MG63 (cell line): ENCODE measurements at regions not wholly inside any gene's neighbourhood (a gene's known extent, or its start where the extent isn't known, plus 50 kb on each side); places are given as distances from the start of the nearest gene placed in this dataset.
"Not testable (repeated sequence)": the region's sequence is repeated elsewhere in the genome, so short reads cannot be mapped to it uniquely, and the experiment has no call there.

Source experiments
- DNase-seq: peaks from one replicate; pipeline ENCODE4 v3.0.0-alpha.2; 2020
- H3K27me3 ChIP-seq: fragments of 250-450 bp; sonication (Bioruptor Pico); 2 replicates; pipeline ENCODE4 v1.5.1; 2020; ENCODE audit warnings: mild to moderate bottlenecking, moderate library complexity
- H3K36me3 ChIP-seq: fragments of 250-450 bp; sonication (Bioruptor Pico); 2 replicates; pipeline ENCODE4 v1.5.1; 2020; ENCODE audit warnings: mild to moderate bottlenecking, moderate library complexity
- H3K4me3 ChIP-seq: fragments of 250-450 bp; sonication (Bioruptor Pico); 2 replicates; pipeline ENCODE4 v1.5.1; 2020; ENCODE audit warnings: mild to moderate bottlenecking, moderate library complexity
- H3K9me3 ChIP-seq: fragments of 250-450 bp; sonication (Bioruptor Pico); 2 replicates; pipeline ENCODE4 v1.5.1; 2020; ENCODE audit warnings: mild to moderate bottlenecking, moderate library complexity

DNA sequence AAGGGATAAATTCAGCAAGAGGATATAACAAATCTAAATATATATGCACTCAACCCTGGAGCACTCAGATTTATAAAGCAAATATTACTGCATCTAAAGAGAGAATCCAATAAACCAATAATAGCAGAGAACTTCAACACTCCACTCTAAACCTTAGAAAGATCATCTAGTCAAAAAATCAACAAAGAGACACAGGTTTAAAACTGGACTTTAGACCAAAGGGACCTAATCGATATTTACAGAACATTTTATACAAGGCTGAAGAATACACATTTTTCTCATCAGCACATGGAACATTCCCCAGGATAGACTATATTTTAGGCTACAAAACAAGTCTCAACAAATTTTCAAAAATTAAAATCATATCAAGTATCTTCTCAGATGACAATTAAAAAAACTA is 379.0 kb downstream of the GBE1 start:
- no peak overlapping the region for H3K4me3 ChIP-seq
- H3K27me3 ChIP-seq = no peaks in the 10 kb centered on the region

DNA sequence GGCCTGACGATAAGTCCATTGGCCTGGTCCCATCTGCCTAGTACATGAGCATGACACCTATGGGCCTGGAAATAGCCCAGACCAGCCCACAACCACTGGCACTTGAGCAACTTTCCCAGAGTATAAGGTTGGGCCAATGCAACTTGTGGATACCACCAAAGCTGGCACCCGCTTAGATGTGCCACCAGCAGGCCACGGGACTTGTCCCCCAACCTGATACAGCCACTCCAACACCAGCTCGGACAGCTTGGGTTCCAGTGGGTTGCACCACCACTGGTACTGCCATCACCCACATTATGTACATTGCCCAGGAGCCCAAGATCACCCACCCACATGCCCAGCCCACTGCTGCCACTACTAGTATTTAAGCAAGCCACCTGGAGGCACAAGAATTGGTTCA is 381.2 kb downstream of the GBE1 start:
- H3K9me3 ChIP-seq = no peaks in the 10 kb centered on the region
- no peak for DNase-seq
- no peaks in the 10 kb centered on the region for H3K36me3 ChIP-seq
- H3K27me3 ChIP-seq = no peaks in the 10 kb centered on the region
- H3K4me3 ChIP-seq = no peak overlapping the region

More for the DNA sequence above, 379.0 kb downstream of the GBE1 start:
- DNase-seq = no peak
- Histone ChIP-seq H3K36me3 (no peaks in the 10 kb centered on the region), H3K9me3 (no peaks in the 10 kb centered on the region)

DNA sequence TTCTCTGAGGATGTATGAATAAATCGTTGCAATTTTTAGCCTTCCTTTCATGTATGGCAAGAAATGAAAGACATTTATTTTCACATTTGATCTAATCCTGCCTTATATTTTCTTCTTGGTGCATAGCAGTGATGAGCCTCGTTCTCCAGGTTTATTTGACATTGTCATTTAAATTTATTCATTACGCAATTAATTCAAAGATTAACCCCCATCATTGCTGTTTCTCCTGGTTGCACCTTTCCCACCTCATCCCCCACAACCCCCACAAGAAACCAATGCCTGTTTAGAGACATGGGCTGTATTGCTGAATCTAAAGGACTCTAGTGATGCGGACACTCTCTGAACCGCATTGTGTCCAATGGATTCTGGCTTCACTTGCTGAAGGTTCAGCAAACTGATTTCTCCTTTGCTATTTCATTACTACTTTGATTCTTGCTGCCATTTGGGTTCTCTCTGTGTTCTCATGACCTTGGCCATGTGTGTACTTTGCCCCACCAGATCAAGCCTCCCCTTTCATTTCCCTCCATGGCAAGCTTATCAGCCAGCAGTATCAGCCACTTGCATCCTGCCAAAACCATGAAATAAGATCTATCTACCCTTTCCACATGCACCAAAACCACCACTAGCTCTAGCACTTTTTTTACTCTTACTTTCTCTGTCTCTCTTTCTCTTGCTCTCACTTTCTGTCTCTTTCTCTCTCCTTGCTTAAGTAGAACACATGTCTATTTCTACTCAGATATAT is 382.7 kb downstream of the GBE1 start:
- no peak overlapping the region for H3K4me3 ChIP-seq
- no peaks in the 10 kb centered on the region for H3K36me3 ChIP-seq
- no peaks in the 10 kb centered on the region for H3K27me3 ChIP-seq
- no peak for DNase-seq
- H3K9me3 ChIP-seq = no peaks in the 10 kb centered on the region

DNA sequence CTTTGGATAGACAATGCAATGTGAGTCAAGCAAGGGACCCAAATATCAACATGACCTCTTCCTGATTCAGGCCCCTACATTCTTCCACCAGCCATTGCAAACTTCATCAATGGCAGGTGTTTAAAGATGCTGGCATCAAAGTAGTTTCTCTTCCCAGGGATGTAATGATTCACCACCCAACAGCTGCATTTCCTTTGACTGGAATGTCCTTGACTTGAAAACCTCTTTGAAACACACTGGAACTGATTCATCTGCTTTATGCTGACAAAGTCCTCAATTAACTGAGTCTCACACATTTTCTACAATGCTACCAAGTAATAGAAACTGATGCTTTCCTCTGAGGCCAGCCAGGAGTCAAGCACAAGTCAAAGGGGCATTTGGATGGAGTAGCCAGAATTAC is 385.5 kb downstream of the GBE1 start:
- Histone ChIP-seq H3K36me3 (no peaks in the 10 kb centered on the region), H3K9me3 (no peaks in the 10 kb centered on the region), H3K27me3 (no peaks in the 10 kb centered on the region), H3K4me3 (no peak overlapping the region)
- no peak for DNase-seq

DNA sequence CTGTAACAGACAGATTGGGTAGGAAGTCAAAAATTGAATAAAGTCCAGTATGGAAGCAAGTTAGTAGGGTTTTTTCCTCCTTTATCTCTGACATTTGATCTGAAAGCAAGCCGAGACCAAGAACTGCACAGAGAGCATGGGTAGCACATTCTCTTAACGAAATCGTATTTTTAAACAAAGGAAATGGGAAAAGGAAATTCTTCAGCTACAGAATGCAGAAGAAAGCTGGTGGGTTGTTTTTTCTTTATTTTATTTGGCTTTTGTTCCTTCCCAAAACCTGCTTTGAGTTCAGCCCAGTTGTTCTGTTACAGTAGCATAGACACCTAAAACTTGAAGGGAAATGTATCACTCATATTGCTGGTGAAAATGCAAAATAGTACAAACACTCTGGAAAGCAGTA is 397.0 kb downstream of the GBE1 start:
- no peaks in the 10 kb centered on the region for H3K27me3 ChIP-seq
- H3K9me3 ChIP-seq = no peaks in the 10 kb centered on the region
- no peak for DNase-seq
- H3K36me3 ChIP-seq = no peaks in the 10 kb centered on the region
- no peak overlapping the region for H3K4me3 ChIP-seq

DNA sequence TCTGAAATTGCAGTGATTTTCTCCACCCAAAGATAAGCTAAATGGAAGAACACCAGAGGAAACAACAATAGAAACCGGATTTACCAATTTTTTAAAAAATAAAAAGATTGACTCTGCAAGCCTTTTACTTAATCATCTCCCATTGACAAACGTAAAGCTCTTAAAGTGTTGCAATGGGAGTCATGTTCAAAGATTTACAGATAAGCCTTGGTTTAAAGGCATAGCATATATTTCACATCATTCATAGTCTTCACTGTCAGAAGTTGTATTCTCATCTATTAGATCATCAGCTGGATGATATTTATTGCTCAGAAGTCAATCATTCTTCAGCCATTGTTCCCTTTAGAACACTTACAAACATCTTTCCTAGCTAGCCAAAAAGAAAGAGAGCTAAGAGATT is 397.6 kb downstream of the GBE1 start:
- Histone ChIP-seq H3K27me3 (no peaks in the 10 kb centered on the region), H3K4me3 (no peak overlapping the region), H3K36me3 (no peaks in the 10 kb centered on the region), H3K9me3 (no peaks in the 10 kb centered on the region)
- no peak for DNase-seq

DNA sequence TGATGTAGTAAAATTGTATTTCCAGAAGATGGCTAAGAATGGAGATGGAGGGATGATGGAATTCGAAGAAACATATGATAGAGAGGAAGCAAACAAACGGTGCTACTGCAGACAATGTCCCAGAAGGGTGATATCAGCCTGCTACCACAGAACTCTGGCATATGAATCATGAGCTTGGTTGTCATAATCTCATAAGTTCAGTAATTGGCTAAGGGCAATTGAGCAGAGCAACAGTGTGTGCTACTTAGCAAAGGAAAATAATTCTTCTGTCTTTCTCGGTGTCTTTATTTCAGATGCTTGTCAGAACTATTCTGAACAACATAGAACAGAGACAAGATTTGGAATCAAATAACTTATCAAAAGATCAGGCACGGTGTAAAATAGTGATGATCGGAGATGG is 407.3 kb downstream of the GBE1 start:
- Histone ChIP-seq H3K27me3 (no peaks in the 10 kb centered on the region), H3K9me3 (no peaks in the 10 kb centered on the region), H3K4me3 (no peak overlapping the region), H3K36me3 (no peaks in the 10 kb centered on the region)
- no peak for DNase-seq

DNA sequence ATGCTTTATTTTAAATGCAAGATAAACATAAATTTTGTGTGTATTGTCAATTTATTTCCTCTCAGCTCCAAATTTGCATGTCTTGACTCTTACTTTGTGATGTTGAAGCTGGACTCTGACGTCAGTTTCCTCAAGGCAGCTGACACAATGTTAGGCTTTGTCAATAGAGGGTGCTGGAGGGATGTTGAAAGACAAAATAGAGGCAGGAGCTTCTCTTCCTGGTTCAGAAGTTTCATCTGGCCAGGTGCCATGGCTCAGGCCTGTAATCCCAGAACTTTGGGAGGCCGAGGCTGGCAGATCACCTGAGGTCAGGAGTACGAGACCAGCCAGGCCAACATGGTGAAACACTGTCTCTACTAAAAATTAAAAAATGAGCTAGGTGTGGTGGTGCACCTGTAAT is 408.6 kb downstream of the GBE1 start:
- no peak for DNase-seq
- Histone ChIP-seq H3K27me3 (no peaks in the 10 kb centered on the region), H3K36me3 (no peaks in the 10 kb centered on the region), H3K9me3 (no peaks in the 10 kb centered on the region), H3K4me3 (no peak overlapping the region)

DNA sequence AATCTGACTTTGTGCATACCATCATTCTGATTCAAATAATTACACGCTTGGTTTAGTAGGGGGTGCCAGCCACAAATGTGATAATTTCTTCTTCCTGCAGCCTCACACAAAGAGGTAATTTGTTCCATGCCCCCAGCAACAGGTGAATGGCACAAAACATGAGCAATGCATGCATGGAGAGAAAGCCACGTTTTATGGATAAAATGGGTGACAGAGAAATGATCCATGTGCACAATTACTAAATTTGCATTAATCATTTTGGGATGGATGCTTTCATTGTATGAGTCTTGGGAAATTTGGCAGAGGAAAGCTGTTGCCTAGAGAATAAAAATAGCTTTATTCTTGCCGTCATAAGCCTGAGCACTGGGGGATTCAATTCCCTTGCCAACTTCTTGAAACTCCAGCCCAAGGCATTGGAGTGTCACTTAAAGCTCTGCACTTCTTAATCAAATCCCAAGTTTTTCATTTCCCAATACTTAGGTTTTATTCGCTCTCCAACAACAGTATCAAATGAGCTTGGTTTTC is 411.6 kb downstream of the GBE1 start:
- H3K36me3 ChIP-seq = no peaks in the 10 kb centered on the region
- no peak overlapping the region for H3K4me3 ChIP-seq
- DNase-seq = no peak
- H3K9me3 ChIP-seq = no peaks in the 10 kb centered on the region
- no peaks in the 10 kb centered on the region for H3K27me3 ChIP-seq

DNA sequence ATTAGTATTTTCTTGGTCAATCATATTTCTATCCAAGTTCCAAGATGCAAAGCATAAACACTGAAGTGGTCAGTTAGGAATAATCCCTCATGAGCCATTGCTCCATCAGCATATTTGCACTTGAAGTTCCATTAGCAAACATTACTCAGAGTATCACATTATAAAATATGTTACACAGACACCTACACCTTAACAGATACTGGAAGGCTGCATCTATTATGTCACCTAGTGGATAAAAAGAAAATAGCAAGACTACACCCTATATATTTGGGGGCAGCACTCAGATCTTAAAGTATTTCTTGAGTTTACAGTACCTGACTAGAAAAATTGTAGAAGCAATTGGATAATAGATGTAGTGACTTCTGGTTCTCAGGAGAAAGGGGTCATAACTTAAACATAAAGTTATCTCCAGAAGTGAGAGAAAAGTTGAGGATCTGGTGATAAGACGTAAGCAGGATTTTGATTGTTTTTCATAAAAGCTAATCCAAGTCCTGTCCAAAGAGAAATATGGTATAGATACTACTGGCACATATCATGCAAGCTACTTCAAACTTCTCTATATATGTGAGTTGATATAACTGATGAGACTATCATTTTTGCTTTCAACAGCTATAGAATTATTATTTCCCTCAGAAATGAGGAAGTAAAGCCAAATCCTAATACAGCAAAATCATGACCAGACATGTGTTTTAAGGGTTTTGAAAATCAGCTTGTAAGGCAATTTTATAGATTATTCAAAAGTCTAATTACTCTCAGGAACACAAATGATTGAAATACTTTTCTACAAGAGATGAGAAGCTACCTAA is 422.2 kb downstream of the GBE1 start:
- no peak for DNase-seq
- Histone ChIP-seq H3K4me3 (no peak overlapping the region), H3K36me3 (no peaks in the 10 kb centered on the region), H3K9me3 (no peaks in the 10 kb centered on the region), H3K27me3 (no peaks in the 10 kb centered on the region)

DNA sequence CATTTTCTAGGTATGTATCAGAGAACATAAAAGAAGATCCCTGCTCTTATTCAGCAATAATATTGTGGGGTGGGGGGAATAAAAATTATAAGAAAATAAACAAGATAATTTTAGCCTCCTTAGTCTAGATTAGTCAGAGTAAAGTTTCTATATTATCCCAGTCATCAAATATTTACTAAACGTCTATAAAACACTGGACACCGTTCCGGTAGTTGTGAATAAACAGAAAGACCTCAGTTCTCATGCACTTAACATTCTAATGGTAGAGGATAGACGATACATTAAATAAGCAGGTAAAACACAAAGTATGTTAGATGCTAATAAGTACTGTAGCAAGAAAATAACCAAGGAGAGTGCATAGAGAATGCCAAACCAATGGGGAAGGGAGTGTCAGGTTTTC is 425.0 kb downstream of the GBE1 start:
- no peak for DNase-seq
- Histone ChIP-seq H3K27me3 (no peaks in the 10 kb centered on the region), H3K4me3 (no peak overlapping the region), H3K36me3 (no peaks in the 10 kb centered on the region), H3K9me3 (no peaks in the 10 kb centered on the region)

DNA sequence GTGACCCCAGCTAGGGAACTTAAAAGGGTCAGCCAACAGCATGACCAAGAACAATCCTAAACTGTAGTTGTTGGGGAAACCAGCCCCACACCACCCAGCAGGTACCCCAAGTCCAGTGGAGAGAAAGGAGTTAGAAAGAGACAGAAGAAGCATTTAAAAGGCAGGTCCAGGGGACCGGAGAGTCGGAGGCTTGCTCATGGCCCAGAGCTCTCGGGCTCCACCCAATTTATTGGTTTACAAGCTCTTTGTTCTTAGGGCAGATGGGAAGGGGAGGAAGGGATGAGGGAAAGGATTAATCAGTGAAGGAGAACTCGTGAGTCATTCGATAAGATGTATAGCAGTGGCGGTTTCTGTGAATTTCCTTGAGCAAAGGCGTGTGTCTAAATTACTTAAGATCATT is 431.6 kb downstream of the GBE1 start:
- H3K27me3 ChIP-seq, H3K36me3 ChIP-seq, H3K4me3 ChIP-seq, DNase-seq, H3K9me3 ChIP-seq: not testable (repeated sequence)

DNA sequence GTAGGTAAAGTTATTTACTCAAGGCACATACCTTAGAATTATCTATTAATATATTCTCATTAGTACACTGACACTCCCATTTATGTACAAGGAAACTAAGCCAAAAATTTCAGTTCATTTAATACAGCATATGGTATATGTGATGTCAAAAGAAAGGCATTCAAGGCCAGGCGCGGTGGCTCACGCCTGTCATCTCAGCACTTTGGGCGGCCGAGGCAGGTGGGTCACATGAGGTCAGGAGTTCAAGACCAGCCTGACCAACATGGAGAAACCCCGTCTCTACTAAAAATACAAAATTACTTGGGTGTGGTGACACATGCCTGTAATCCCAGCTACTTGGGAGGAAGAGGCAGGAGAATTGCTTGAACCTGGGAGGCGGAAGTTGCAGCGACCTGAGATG is 435.2 kb downstream of the GBE1 start:
- H3K9me3 ChIP-seq = no peaks in the 10 kb centered on the region
- no peaks in the 10 kb centered on the region for H3K36me3 ChIP-seq
- no peak for DNase-seq
- H3K27me3 ChIP-seq = no peaks in the 10 kb centered on the region; the same call in 1 of the 2 replicates
- no peak overlapping the region for H3K4me3 ChIP-seq

DNA sequence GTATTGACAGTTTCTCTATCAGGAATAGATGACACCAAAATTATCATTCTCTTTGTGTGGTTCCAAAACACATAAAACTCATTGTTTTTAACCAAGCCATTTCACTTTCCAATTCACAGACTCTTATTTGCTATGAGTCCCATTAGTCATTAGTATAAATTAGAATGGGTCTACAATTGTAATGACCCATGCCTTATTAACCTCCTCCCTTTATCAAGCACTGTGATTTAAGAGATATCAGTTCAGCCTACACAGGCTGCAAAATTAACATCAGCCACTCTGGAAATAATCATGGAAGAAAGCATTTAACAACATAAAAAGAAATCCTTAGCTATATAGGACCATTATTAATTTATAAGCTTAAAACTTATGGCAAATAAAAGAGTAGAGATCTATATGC is 440.6 kb downstream of the GBE1 start:
- no peaks in the 10 kb centered on the region; the same call in 1 of the 2 replicates for H3K27me3 ChIP-seq
- no peak overlapping the region for H3K4me3 ChIP-seq
- no peaks in the 10 kb centered on the region for H3K36me3 ChIP-seq
- no peak for DNase-seq
- no peaks in the 10 kb centered on the region for H3K9me3 ChIP-seq

DNA sequence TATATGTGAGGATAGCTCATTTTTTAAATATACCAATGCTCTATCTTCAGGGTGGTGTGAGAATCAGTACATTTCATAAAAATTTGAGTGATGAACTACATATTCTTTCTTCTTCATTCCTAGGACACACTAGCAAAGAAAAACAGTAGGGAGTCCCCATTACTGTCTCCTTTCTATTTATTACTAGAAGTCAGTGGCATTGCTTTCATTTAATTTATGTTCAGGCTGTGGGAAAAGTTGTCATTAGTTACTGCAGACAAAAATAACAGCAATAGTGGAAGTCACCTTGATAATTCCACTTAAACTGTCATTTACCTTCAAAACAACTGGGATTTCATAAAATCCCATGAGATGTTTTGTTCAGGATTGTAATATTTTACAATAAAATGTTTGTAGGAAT is 446.4 kb downstream of the GBE1 start:
- Histone ChIP-seq H3K27me3 (no peaks in the 10 kb centered on the region), H3K4me3 (no peak overlapping the region), H3K36me3 (no peaks in the 10 kb centered on the region), H3K9me3 (no peaks in the 10 kb centered on the region)
- DNase-seq = no peak

DNA sequence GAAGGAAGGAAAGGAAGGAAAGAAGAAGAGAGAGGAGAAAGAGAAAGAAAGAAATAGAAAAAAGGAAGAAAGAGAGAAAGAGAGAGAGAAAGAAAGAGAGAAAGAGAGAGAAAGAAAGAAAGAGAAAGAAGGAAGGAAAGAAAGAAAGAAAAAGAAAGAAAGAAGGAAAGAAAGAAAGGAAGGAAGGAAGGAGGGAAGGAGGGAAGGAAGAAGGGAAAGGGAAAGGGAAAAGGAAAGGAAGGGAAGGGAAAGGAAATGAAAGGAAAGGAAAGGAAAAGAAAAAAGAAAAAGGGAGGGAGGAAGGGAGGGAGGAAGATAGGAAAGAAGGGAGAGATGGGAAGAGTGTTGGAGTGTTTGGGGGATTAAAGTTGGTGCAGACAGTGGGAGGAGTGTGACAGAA is 450.1 kb downstream of the GBE1 start:
- Histone ChIP-seq H3K36me3 (no peaks in the 10 kb centered on the region), H3K4me3 (no peak overlapping the region), H3K27me3 (no peaks in the 10 kb centered on the region), H3K9me3 (no peaks in the 10 kb centered on the region)
- DNase-seq = no peak

DNA sequence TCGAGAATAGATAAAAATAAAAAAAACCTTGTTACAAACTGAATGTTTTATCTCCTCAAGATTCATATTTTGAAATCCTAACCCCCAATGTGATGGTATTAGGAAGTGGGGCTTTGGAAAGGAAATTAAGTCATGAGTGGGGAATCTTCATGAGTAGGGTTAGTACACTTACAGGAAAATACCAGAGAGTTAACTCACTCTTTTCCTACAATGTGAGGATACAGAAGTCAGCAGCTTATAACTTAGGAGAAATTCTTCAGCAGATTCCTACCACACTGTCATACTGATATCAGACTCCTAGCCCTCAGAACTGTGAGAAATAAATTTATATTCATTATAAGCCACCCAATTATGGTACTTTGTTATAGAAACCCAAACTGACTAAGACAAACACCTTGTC is 453.1 kb downstream of the GBE1 start:
- Histone ChIP-seq H3K36me3 (no peaks in the 10 kb centered on the region), H3K4me3 (no peak overlapping the region), H3K27me3 (no peaks in the 10 kb centered on the region), H3K9me3 (no peaks in the 10 kb centered on the region)
- DNase-seq = no peak

DNA sequence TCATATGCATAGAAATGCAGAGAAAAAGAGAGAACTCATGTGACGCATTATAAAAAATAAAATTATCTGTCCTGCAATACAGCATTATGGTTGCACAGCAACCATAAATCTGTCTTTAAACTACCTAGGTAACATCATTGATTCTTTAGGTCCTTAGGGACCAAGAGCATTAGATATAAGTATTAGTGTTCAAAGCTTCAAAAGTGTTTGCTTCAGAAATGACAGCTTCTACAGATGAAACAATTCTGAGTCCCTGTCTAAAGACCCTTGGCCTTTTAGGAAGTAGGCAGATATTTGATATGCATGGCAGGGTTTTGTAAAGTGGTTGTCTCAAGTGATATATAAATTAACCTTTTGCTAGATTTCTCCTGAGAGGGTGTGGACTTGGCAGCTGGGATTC is 454.2 kb downstream of the GBE1 start:
- H3K27me3 ChIP-seq = no peaks in the 10 kb centered on the region
- H3K36me3 ChIP-seq = no peaks in the 10 kb centered on the region
- H3K4me3 ChIP-seq = no peak overlapping the region
- no peak for DNase-seq
- H3K9me3 ChIP-seq = no peaks in the 10 kb centered on the region
